ENCODE measurements at regions not wholly inside any gene's neighbourhood (a gene's known extent, or its start where the extent isn't known, plus 50 kb on each side); places are given as distances from the start of the nearest gene placed in this dataset.

DNA sequence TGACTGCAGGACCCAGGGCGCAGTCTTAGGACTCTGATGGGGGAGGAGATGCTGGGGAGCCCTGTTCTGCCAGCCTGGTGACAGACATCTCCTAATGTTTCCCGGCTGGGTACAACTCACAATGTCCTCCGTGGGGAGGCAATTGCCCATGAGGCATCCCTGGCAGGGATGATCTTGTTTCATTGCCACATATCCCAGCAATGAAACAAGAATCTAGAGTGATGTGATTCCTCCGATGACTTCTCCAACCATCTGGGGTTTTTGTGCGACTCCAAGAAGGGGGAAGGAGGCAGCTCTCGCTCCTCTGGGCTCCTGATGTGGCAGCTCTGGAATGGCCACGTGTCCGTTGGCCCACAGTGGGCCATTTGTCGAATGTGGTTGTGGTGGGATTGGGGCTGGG lies 255.8 kb downstream of the SEC14L1 start:
- TF ChIP-seq, protein P1, sequence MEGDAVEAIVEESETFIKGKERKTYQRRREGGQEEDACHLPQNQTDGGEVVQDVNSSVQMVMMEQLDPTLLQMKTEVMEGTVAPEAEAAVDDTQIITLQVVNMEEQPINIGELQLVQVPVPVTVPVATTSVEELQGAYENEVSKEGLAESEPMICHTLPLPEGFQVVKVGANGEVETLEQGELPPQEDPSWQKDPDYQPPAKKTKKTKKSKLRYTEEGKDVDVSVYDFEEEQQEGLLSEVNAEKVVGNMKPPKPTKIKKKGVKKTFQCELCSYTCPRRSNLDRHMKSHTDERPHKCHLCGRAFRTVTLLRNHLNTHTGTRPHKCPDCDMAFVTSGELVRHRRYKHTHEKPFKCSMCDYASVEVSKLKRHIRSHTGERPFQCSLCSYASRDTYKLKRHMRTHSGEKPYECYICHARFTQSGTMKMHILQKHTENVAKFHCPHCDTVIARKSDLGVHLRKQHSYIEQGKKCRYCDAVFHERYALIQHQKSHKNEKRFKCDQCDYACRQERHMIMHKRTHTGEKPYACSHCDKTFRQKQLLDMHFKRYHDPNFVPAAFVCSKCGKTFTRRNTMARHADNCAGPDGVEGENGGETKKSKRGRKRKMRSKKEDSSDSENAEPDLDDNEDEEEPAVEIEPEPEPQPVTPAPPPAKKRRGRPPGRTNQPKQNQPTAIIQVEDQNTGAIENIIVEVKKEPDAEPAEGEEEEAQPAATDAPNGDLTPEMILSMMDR (IDR thresholded peaks at IDR 0.05) = no peak
- TF ChIP-seq EP300 (IDR thresholded peaks at IDR 0.05; ENCODE audit: low read depth) = no peak

Measured in transverse colon (tissue), 3 donors.